CD4-positive, alpha-beta memory T cell (primary cell): ENCODE measurements at regions not wholly inside any gene's neighbourhood (a gene's known extent, or its start where the extent isn't known, plus 50 kb on each side); places are given as distances from the start of the nearest gene placed in this dataset.
"Not testable (repeated sequence)": the region's sequence is repeated elsewhere in the genome, so short reads cannot be mapped to it uniquely, and the experiment has no call there.

Source experiments
- CTCF ChIA-PET: fragments of 350-600 bp; sonication (Branson Sonifier 250); formaldehyde crosslinking; loops from one replicate; lab custom pipeline; 2021; ENCODE audit warnings: inconsistent platforms; ENCODE audit not compliant: partially characterized antibody; lab: Charles Lee
- POLR2A ChIA-PET: fragments of 350-600 bp; sonication (Branson Sonifier 250); formaldehyde crosslinking; loops from one replicate; lab custom pipeline; 2021; ENCODE audit not compliant: partially characterized antibody; lab: Charles Lee
- DNase-seq, 5 donors: peaks; one replicate each; pipeline versions ENCODE4 v3.0.0 to v3.0.0-alpha.2; 2020 to 2022; ENCODE audit warnings: mixed read lengths in 1 of 5
- H3K27ac ChIP-seq: one replicate; pipeline ENCODE4 v1.7.0; 2013; ENCODE audit warnings: low read depth, low read length
- H3K27me3 ChIP-seq: 2 replicates; pipeline ENCODE4 v1.7.0; 2013; ENCODE audit warnings: mild to moderate bottlenecking, low read length, moderate library complexity; ENCODE audit not compliant: insufficient read depth
- H3K36me3 ChIP-seq: 2 replicates; pipeline ENCODE4 v1.7.0; 2013; ENCODE audit warnings: mild to moderate bottlenecking, low read length, moderate library complexity; ENCODE audit not compliant: insufficient read depth
- H3K4me1 ChIP-seq: 2 replicates; pipeline ENCODE4 v1.7.0; 2013; ENCODE audit warnings: mild to moderate bottlenecking, low read length, moderate library complexity; ENCODE audit not compliant: insufficient read depth
- H3K4me3 ChIP-seq, 2 donors: one replicate each; pipeline ENCODE4 v1.7.0; 2013; ENCODE audit warnings: low read length in 2 of 2, mild to moderate bottlenecking in 1 of 2
- H3K9me3 ChIP-seq, 2 donors: one replicate each; pipeline ENCODE4 v1.7.0; 2013; ENCODE audit warnings: low read length in 2 of 2, control low read depth in 1 of 2; ENCODE audit not compliant: control insufficient read depth in 1 of 2
- H3K27ac Mint-ChIP-seq, 7 donors: one replicate each; pipeline ENCODE4 v1.8.0; 2020 to 2021; ENCODE audit warnings: mixed read lengths in 7 of 7, mild to moderate bottlenecking in 6 of 7, inconsistent platforms in 3 of 7, moderate library complexity in 3 of 7
- H3K27me3 Mint-ChIP-seq, 2 donors: one replicate each; pipeline ENCODE4 v1.8.0; 2020 to 2021; ENCODE audit warnings: mixed read lengths in 2 of 2
- H3K36me3 Mint-ChIP-seq, 2 donors: one replicate each; pipeline ENCODE4 v1.8.0; 2020 to 2021; ENCODE audit warnings: mixed read lengths in 2 of 2, inconsistent platforms in 1 of 2, mild to moderate bottlenecking in 1 of 2
- H3K4me1 Mint-ChIP-seq, 4 donors: one replicate each; pipeline ENCODE4 v1.8.0; 2020 to 2021; ENCODE audit warnings: mixed read lengths in 4 of 4, mild to moderate bottlenecking in 1 of 4
- H3K4me3 Mint-ChIP-seq, 8 donors: one replicate each; pipeline ENCODE4 v1.8.0; 2020 to 2021; ENCODE audit warnings: mixed read lengths in 8 of 8, mild to moderate bottlenecking in 7 of 8, moderate library complexity in 6 of 8, inconsistent platforms in 3 of 8
- H3K9me3 Mint-ChIP-seq, 8 donors: one replicate each; pipeline ENCODE4 v1.8.0; 2020 to 2021; ENCODE audit warnings: mixed read lengths in 8 of 8, mild to moderate bottlenecking in 5 of 8, inconsistent platforms in 3 of 8, moderate library complexity in 1 of 8
- intact Hi-C: fragments of 100-400 bp; cut with micrococcal nuclease; formaldehyde crosslinking; loops from one replicate; pipeline ENCODE4 v1.15.1; 2023

GRCh38 chr7:45315512-45315911, 157.9 kb downstream of the RAMP3 start:
- H3K4me3 ChIP-seq, H3K36me3 ChIP-seq, H3K4me3 Mint-ChIP-seq, H3K9me3 ChIP-seq, H3K27ac ChIP-seq, H3K27me3 ChIP-seq, POLR2A ChIA-PET, H3K36me3 Mint-ChIP-seq, H3K27ac Mint-ChIP-seq, intact Hi-C loops, H3K4me1 ChIP-seq, H3K4me1 Mint-ChIP-seq, DNase-seq, CTCF ChIA-PET: not testable (repeated sequence)
- H3K9me3 Mint-ChIP-seq, result peaks cover 2 to 41% (median 29%) of the 10 kb centered on the region in 8 donors
- peaks cover 15 to 18% of the 10 kb centered on the region in 2 donors for H3K27me3 Mint-ChIP-seq

GRCh38 chr7:45324683-45325237, 167.2 kb downstream of the RAMP3 start:
- Histone ChIP-seq H3K4me3 (no peak overlapping the region), H3K27me3 (no peaks in the 10 kb centered on the region), H3K27ac (no peak overlapping the region), H3K4me1 (no peaks in the 10 kb centered on the region), H3K36me3 (no peaks in the 10 kb centered on the region), H3K9me3 (no peaks in the 10 kb centered on the region)
- POLR2A ChIA-PET, result no interaction called here
- Mint-ChIP-seq H3K36me3 (no peaks in the 10 kb centered on the region), H3K4me3 (no peak overlapping the region), H3K9me3 (peaks cover 1 to 6% (median 2%) of the 10 kb centered on the region in 8 donors), H3K27me3 (peaks cover 7 to 9% of the 10 kb centered on the region in 2 donors), H3K27ac (no peak overlapping the region), H3K4me1 (peaks cover 0 to 2% (median 0%) of the 10 kb centered on the region in 4 donors)
- no peak for DNase-seq
- intact Hi-C loops, result no loop called here
- CTCF ChIA-PET, result no interaction called here

GRCh38 chr7:45325378-45325777, 167.8 kb downstream of the RAMP3 start:
- Histone ChIP-seq H3K9me3 (no peaks in the 10 kb centered on the region), H3K36me3 (no peaks in the 10 kb centered on the region), H3K27me3 (no peaks in the 10 kb centered on the region), H3K27ac (no peak overlapping the region), H3K4me3 (no peak overlapping the region), H3K4me1 (no peaks in the 10 kb centered on the region)
- Mint-ChIP-seq H3K27me3 (peaks cover 7 to 9% of the 10 kb centered on the region in 2 donors), H3K36me3 (no peaks in the 10 kb centered on the region), H3K9me3 (peaks cover 0 to 6% (median 2%) of the 10 kb centered on the region in 8 donors), H3K4me1 (peaks cover 0 to 2% (median 0%) of the 10 kb centered on the region in 4 donors), H3K4me3 (no peak overlapping the region), H3K27ac (no peak overlapping the region)
- CTCF ChIA-PET, result no interaction called here
- intact Hi-C loops, result no loop called here
- POLR2A ChIA-PET, result no interaction called here
- DNase-seq, result no peak

- H3K27me3 ChIP-seq, result no peaks in the 10 kb centered on the region
- intact Hi-C loops, result no loop called here
- H3K27ac ChIP-seq, result no peak overlapping the region
- Mint-ChIP-seq H3K36me3 (no peaks in the 10 kb centered on the region), H3K27ac (no peak overlapping the region), H3K9me3 (peaks cover 1 to 21% (median 15%) of the 10 kb centered on the region in 8 donors), H3K4me1 (peaks cover 0 to 2% (median 0%) of the 10 kb centered on the region in 4 donors), H3K27me3 (peaks cover 9 to 17% of the 10 kb centered on the region in 2 donors), H3K4me3 (no peak overlapping the region)
- POLR2A ChIA-PET, result no interaction called here
- H3K9me3 ChIP-seq, result no peaks in the 10 kb centered on the region
- no peaks in the 10 kb centered on the region for H3K4me1 ChIP-seq
- CTCF ChIA-PET, result no interaction called here
- no peak overlapping the region for H3K4me3 ChIP-seq
- DNase-seq, result no peak
- H3K36me3 ChIP-seq, result no peaks in the 10 kb centered on the region
These were observed 170.9 kb downstream of the RAMP3 start for GRCh38 chr7:45328403-45328981.

- intact Hi-C loops, result no loop called here
- POLR2A ChIA-PET, result no interaction called here
- Mint-ChIP-seq H3K9me3 (peaks cover 1 to 46% (median 19%) of the 10 kb centered on the region in 8 donors), H3K4me1 (peaks cover 0 to 2% (median 0%) of the 10 kb centered on the region in 4 donors), H3K36me3 (peaks cover 0 to 1% of the 10 kb centered on the region in 2 donors), H3K27me3 (peaks cover 26 to 36% of the 10 kb centered on the region in 2 donors), H3K27ac (no peak overlapping the region), H3K4me3 (no peak overlapping the region)
- no peaks in the 10 kb centered on the region for H3K27me3 ChIP-seq
- H3K4me1 ChIP-seq, result no peaks in the 10 kb centered on the region
- no peak for DNase-seq
- CTCF ChIA-PET, result no interaction called here
- no peak overlapping the region for H3K4me3 ChIP-seq
- no peaks in the 10 kb centered on the region for H3K9me3 ChIP-seq
- H3K27ac ChIP-seq, result no peak overlapping the region
- no peaks in the 10 kb centered on the region for H3K36me3 ChIP-seq
These were observed 174.0 kb downstream of the RAMP3 start for GRCh38 chr7:45331563-45331962.

- H3K4me1 Mint-ChIP-seq, H3K27me3 ChIP-seq, intact Hi-C loops, H3K4me3 ChIP-seq, H3K27ac Mint-ChIP-seq, H3K36me3 Mint-ChIP-seq, DNase-seq, CTCF ChIA-PET, H3K9me3 ChIP-seq, POLR2A ChIA-PET, H3K36me3 ChIP-seq, H3K27ac ChIP-seq, H3K4me1 ChIP-seq, H3K4me3 Mint-ChIP-seq: not testable (repeated sequence)
- H3K9me3 Mint-ChIP-seq, result peaks cover 0 to 46% (median 19%) of the 10 kb centered on the region in 8 donors
- H3K27me3 Mint-ChIP-seq, result peaks cover 36% of the 10 kb centered on the region in 2 donors
These were observed 177.4 kb downstream of the RAMP3 start for GRCh38 chr7:45335024-45335423.

- Mint-ChIP-seq H3K36me3 (no peaks in the 10 kb centered on the region), H3K4me1 (peaks cover 0 to 7% (median 5%) of the 10 kb centered on the region in 4 donors), H3K27ac (peak overlapping the region in 1 of 7 donors; percentile 45), H3K27me3 (peaks cover 12 to 21% of the 10 kb centered on the region in 2 donors), H3K4me3 (peak overlapping the region in 6 of 8 donors; percentile 9 to 62 (median 40)), H3K9me3 (peaks cover 0 to 9% (median 0%) of the 10 kb centered on the region in 8 donors)
- no peak overlapping the region for H3K4me3 ChIP-seq
- H3K9me3 ChIP-seq, result no peaks in the 10 kb centered on the region
- POLR2A ChIA-PET, result no interaction called here
- peak in 4 of 5 donors; percentile 0 to 2 (median 2) for DNase-seq
- H3K27ac ChIP-seq, result no peak overlapping the region
- H3K4me1 ChIP-seq, result no peaks in the 10 kb centered on the region
- no peaks in the 10 kb centered on the region for H3K36me3 ChIP-seq
- intact Hi-C loops, result no loop called here
- H3K27me3 ChIP-seq, result no peaks in the 10 kb centered on the region
- CTCF ChIA-PET, result no interaction called here
These were observed 184.6 kb downstream of the RAMP3 start for GRCh38 chr7:45342236-45342635.
